SK-N-SH (cell line): ENCODE measurements at regions not wholly inside any gene's neighbourhood (a gene's known extent, or its start where the extent isn't known, plus 50 kb on each side); places are given as distances from the start of the nearest gene placed in this dataset.

Experiments used
- CTCF ChIA-PET: fragments of 300-600, 350-600 bp; formaldehyde crosslinking; extraction: SDS; loops from one replicate; lab custom pipeline; 2021; lab: Yijun Ruan, JAX
- POLR2A ChIA-PET: fragments of 350-600 bp; sonication (Branson Sonifier 250); formaldehyde crosslinking; extraction: SDS; loops from one replicate; lab custom pipeline; 2020; ENCODE audit warnings: antibody characterized with exemption, inconsistent platforms; lab: Yijun Ruan, JAX
- DNase-seq: peaks from one replicate; pipeline ENCODE4 v3.0.0; 2012
- H2AFZ ChIP-seq: fragments of 200-600 bp; sonication (generic); 2 replicates; pipeline ENCODE4 v1.8.1; 2016; ENCODE audit warnings: antibody characterized with exemption, mild to moderate bottlenecking, low read depth
- H3F3A ChIP-seq: fragments of 200-600 bp; sonication (generic); replicated peaks from 2 replicates; pipeline ENCODE3; 2016; ENCODE audit warnings: antibody characterized with exemption, mild to moderate bottlenecking; ENCODE audit not compliant: insufficient read depth
- H3K27ac ChIP-seq, 2 experiments: fragments of 200-500 bp in 1 of 2; fragments of 200-600 bp in 1 of 2; sonication (Bioruptor generic) in 1 of 2; sonication (generic), shearing (Covaris generic) in 1 of 2; 2 replicates each; pipeline versions ENCODE4 v1.5.1 to v1.6.1; 2014 to 2016; ENCODE audit warnings: low read depth in 2 of 2, inconsistent platforms in 1 of 2, low read length in 1 of 2, mild to moderate bottlenecking in 1 of 2, mixed read lengths in 1 of 2
- H3K27me3 ChIP-seq: fragments of 200-600 bp; sonication (generic), shearing (Covaris generic); 2 replicates; pipeline ENCODE4 v1.6.1; 2016; ENCODE audit warnings: mixed run types; ENCODE audit not compliant: insufficient read depth
- H3K36me3 ChIP-seq, 2 experiments: fragments of 200-500 bp in 1 of 2; fragments of 200-600 bp in 1 of 2; sonication (Bioruptor generic) in 1 of 2; sonication (generic) in 1 of 2; replicated peaks in 1 of 2; 2 replicates each; pipeline versions ENCODE3 to v1.5.1; 2014 to 2016; ENCODE audit warnings: low read length in 1 of 2, mild to moderate bottlenecking in 1 of 2; ENCODE audit not compliant: insufficient read depth in 2 of 2, control insufficient read depth in 1 of 2
- H3K4me1 ChIP-seq, 2 experiments: fragments of 200-500 bp in 1 of 2; fragments of 200-600 bp in 1 of 2; sonication (Bioruptor generic) in 1 of 2; sonication (generic), shearing (Covaris generic) in 1 of 2; 2 replicates each; pipeline versions ENCODE4 v1.5.1 to v1.6.1; 2014 to 2016; ENCODE audit warnings: low read depth in 1 of 2, low read length in 1 of 2, mixed run types in 1 of 2; ENCODE audit not compliant: insufficient read depth in 2 of 2, control insufficient read depth in 1 of 2
- H3K4me2 ChIP-seq: fragments of 200-600 bp; sonication (generic), shearing (Covaris generic); 2 replicates; pipeline ENCODE4 v1.6.1; 2017; ENCODE audit warnings: mixed run types
- H3K4me3 ChIP-seq, 2 experiments: fragments of 200-500 bp in 1 of 2; fragments of 200-600 bp in 1 of 2; sonication (Bioruptor generic) in 1 of 2; sonication (generic), shearing (Covaris generic) in 1 of 2; 2 replicates each; pipeline versions ENCODE4 v1.5.1 to v1.8.1; 2014 to 2016; ENCODE audit warnings: low read depth in 2 of 2, inconsistent platforms in 1 of 2, low read length in 1 of 2, mild to moderate bottlenecking in 1 of 2, mixed read lengths in 1 of 2, moderate library complexity in 1 of 2
- H3K79me2 ChIP-seq: fragments of 200-600 bp; sonication (generic); 2 replicates; pipeline ENCODE4 v1.8.1; 2017; ENCODE audit warnings: mild to moderate bottlenecking; ENCODE audit not compliant: insufficient read depth
- H3K9ac ChIP-seq: fragments of 200-600 bp; sonication (generic); 2 replicates; pipeline ENCODE4 v1.6.1; 2017; ENCODE audit warnings: mixed run types
- H3K9me2 ChIP-seq: fragments of 200-600 bp; sonication (generic); 2 replicates; pipeline ENCODE4 v1.6.1; 2017; ENCODE audit warnings: mixed run types
- H3K9me3 ChIP-seq: fragments of 200-600 bp; sonication (generic); 2 replicates; pipeline ENCODE4 v1.6.1; 2017; ENCODE audit warnings: mixed run types, mild to moderate bottlenecking, moderate library complexity
- H4K20me1 ChIP-seq: fragments of 200-600 bp; sonication (generic); 2 replicates; pipeline ENCODE4 v1.6.1; 2017; ENCODE audit warnings: mild to moderate bottlenecking, mixed run types; ENCODE audit not compliant: insufficient read depth
- EP300 ChIP-seq, 2 experiments: IDR thresholded peaks; 2 replicates each; pipeline versions ENCODE4 v1.4.0 to v1.6.1; 2012; ENCODE audit warnings: borderline replicate concordance in 1 of 2, low read depth in 1 of 2, low read length in 1 of 2
- FOSL2 ChIP-seq: IDR thresholded peaks from 2 replicates; pipeline ENCODE4 v1.4.0; 2012; ENCODE audit warnings: low read depth, mild to moderate bottlenecking, moderate library complexity, borderline replicate concordance
- FOXM1 ChIP-seq: IDR thresholded peaks from 2 replicates; pipeline ENCODE4 v1.4.0; 2012; ENCODE audit warnings: low read depth, mild to moderate bottlenecking
- GATA2 ChIP-seq: sonication (generic); formaldehyde crosslinking; IDR thresholded peaks from 2 replicates; pipeline ENCODE4 v1.5.0; 2020; ENCODE audit warnings: mild to moderate bottlenecking, missing genetic modification reagents
- JUND ChIP-seq: IDR thresholded peaks from 2 replicates; pipeline ENCODE4 v1.4.0; 2012
- MXI1 ChIP-seq: IDR thresholded peaks from 2 replicates; pipeline ENCODE4 v1.6.1; 2012; ENCODE audit warnings: mild to moderate bottlenecking, low read depth, low read length, improper control_type of control experiment
- NRF1 ChIP-seq: IDR thresholded peaks from 2 replicates; pipeline ENCODE4 v1.6.1; 2012; ENCODE audit warnings: low read depth, mild to moderate bottlenecking, low read length
- POLR2AphosphoS5 ChIP-seq: IDR thresholded peaks from 2 replicates; pipeline ENCODE4 v1.6.1; 2012; ENCODE audit warnings: low read depth, low read length
- RFX5 ChIP-seq: IDR thresholded peaks from 2 replicates; pipeline ENCODE4 v1.6.1; 2012; ENCODE audit warnings: mild to moderate bottlenecking, improper control_type of control experiment, low read length
- RXRA ChIP-seq: IDR thresholded peaks from 2 replicates; pipeline ENCODE4 v1.4.0; 2012; ENCODE audit warnings: low read depth, mild to moderate bottlenecking, borderline replicate concordance
- SIN3A ChIP-seq: IDR thresholded peaks from 2 replicates; pipeline ENCODE4 v1.6.1; 2012; ENCODE audit warnings: low read depth, mild to moderate bottlenecking, low read length, moderate library complexity, borderline replicate concordance
- SMC3 ChIP-seq: IDR thresholded peaks from 2 replicates; pipeline ENCODE4 v1.6.1; 2012; ENCODE audit warnings: low read depth, low read length, improper control_type of control experiment
- TAF1 ChIP-seq: IDR thresholded peaks from 2 replicates; pipeline ENCODE4 v1.6.1; 2012; ENCODE audit warnings: low read depth, mild to moderate bottlenecking, low read length, moderate library complexity, borderline replicate concordance
- TCF12 ChIP-seq: IDR thresholded peaks from 2 replicates; pipeline ENCODE4 v1.4.0; 2012
- YY1 ChIP-seq: IDR thresholded peaks from 2 replicates; pipeline ENCODE4 v1.4.0; 2012; ENCODE audit warnings: low read depth, mild to moderate bottlenecking
- ZBTB33 ChIP-seq: IDR thresholded peaks from 2 replicates; pipeline ENCODE4 v1.4.0; 2012; ENCODE audit warnings: low read depth, borderline replicate concordance
- TF ChIP-seq, protein P1 (sequence below): fragments of 200-600 bp; sonication (generic); IDR thresholded peaks from 2 replicates; pipeline ENCODE4 v1.6.1; 2017; ENCODE audit warnings: antibody characterized with exemption, mild to moderate bottlenecking, moderate library complexity
- TF ChIP-seq, protein P2 (sequence below): fragments of 150-350 bp; IDR thresholded peaks from 2 replicates; pipeline ENCODE4 v1.6.1; 2017; ENCODE audit warnings: antibody characterized with exemption, low read length, low read depth, borderline replicate concordance
- TF ChIP-seq, protein P3 (sequence below): IDR thresholded peaks from 2 replicates; pipeline ENCODE4 v1.4.0; 2012; ENCODE audit warnings: low read depth

GRCh38 chr1:87903242-87903641, 574.6 kb downstream of the LMO4 start:
- Histone ChIP-seq H3K36me3 (no peaks in the 10 kb centered on the region), H3K9me3 (no peaks in the 10 kb centered on the region), H3K27me3 (no peaks in the 10 kb centered on the region), H3K27ac (peak overlapping the region in 1 of 2 experiments; percentile 85; a peak in 3 of 4 replicates), H4K20me1 (no peaks in the 10 kb centered on the region), H3F3A (no peaks in the 10 kb centered on the region), H3K4me3 (no peak overlapping the region), H2AFZ (no peak overlapping the region), H3K4me1 (no peaks in the 10 kb centered on the region; a peak in 3 of 4 replicates), H3K9ac (no peak overlapping the region), H3K4me2 (peak overlapping the region; percentile 46), H3K9me2 (no peaks in the 10 kb centered on the region), H3K79me2 (no peaks in the 10 kb centered on the region)
- no peak for DNase-seq
- ChIA-PET CTCF (no interaction called here), POLR2A (no interaction called here)
- TF ChIP-seq TAF1 (no peak), GATA2 (CRISPR knock-in tag) (no peak), YY1 (no peak), NRF1 (no peak), RXRA (no peak), EP300 (IDR thresholded peaks at IDR 0.05; ENCODE audit: borderline replicate concordance in 1 of 2, low read depth in 1 of 2, low read length in 1 of 2) (no peak), TCF12 (no peak), FOSL2 (no peak), RFX5 (no peak), SIN3A (no peak), SMC3 (no peak)
- TF ChIP-seq, protein P1, sequence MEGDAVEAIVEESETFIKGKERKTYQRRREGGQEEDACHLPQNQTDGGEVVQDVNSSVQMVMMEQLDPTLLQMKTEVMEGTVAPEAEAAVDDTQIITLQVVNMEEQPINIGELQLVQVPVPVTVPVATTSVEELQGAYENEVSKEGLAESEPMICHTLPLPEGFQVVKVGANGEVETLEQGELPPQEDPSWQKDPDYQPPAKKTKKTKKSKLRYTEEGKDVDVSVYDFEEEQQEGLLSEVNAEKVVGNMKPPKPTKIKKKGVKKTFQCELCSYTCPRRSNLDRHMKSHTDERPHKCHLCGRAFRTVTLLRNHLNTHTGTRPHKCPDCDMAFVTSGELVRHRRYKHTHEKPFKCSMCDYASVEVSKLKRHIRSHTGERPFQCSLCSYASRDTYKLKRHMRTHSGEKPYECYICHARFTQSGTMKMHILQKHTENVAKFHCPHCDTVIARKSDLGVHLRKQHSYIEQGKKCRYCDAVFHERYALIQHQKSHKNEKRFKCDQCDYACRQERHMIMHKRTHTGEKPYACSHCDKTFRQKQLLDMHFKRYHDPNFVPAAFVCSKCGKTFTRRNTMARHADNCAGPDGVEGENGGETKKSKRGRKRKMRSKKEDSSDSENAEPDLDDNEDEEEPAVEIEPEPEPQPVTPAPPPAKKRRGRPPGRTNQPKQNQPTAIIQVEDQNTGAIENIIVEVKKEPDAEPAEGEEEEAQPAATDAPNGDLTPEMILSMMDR: no peak
- TF ChIP-seq, protein P2, sequence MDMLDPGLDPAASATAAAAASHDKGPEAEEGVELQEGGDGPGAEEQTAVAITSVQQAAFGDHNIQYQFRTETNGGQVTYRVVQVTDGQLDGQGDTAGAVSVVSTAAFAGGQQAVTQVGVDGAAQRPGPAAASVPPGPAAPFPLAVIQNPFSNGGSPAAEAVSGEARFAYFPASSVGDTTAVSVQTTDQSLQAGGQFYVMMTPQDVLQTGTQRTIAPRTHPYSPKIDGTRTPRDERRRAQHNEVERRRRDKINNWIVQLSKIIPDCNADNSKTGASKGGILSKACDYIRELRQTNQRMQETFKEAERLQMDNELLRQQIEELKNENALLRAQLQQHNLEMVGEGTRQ: no peak

- no peak overlapping the region for H3K9ac ChIP-seq
- no peaks in the 10 kb centered on the region for H4K20me1 ChIP-seq
- no peaks in the 10 kb centered on the region for H3K9me2 ChIP-seq
- peak overlapping the region in 1 of 2 experiments; percentile 79; a peak in 2 of 4 replicates for H3K27ac ChIP-seq
- POLR2A ChIA-PET: no interaction called here
- H3K79me2 ChIP-seq: no peaks in the 10 kb centered on the region
- CTCF ChIA-PET: no interaction called here
- H3K36me3 ChIP-seq: no peaks in the 10 kb centered on the region
- H2AFZ ChIP-seq: no peak overlapping the region
- H3K9me3 ChIP-seq: no peaks in the 10 kb centered on the region
- H3K27me3 ChIP-seq: no peaks in the 10 kb centered on the region
- H3K4me1 ChIP-seq: no peaks in the 10 kb centered on the region; a peak in 3 of 4 replicates
- H3K4me3 ChIP-seq: no peak overlapping the region
- no peak for TF ChIP-seq FOXM1
- TF ChIP-seq SMC3: no peak
- no peak for TF ChIP-seq GATA2 (CRISPR knock-in tag)
- TF ChIP-seq, protein P2: no peak
- no peak for TF ChIP-seq JUND
- TF ChIP-seq MXI1: no peak
- TF ChIP-seq, protein P3, sequence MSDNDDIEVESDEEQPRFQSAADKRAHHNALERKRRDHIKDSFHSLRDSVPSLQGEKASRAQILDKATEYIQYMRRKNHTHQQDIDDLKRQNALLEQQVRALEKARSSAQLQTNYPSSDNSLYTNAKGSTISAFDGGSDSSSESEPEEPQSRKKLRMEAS: no peak
- no peak for TF ChIP-seq EP300 (IDR thresholded peaks at IDR 0.05; ENCODE audit: borderline replicate concordance in 1 of 2, low read depth in 1 of 2, low read length in 1 of 2)
- TF ChIP-seq ZBTB33: no peak
- TF ChIP-seq POLR2AphosphoS5: no peak
- no peak for TF ChIP-seq TAF1
- TF ChIP-seq, all 33 proteins: peak for 0
- DNase-seq: no peak
- Histone ChIP-seq H3F3A (no peaks in the 10 kb centered on the region), H3K4me2 (0 out of 2 replicates have a peak overlapping the region, but pooled peaks have one; percentile 12)
Measured at GRCh38 chr1:87904651-87905050, 576.0 kb downstream of the LMO4 start.
